T-helper 2 cell treated with Interferon-gamma antibody and Interleukin-4, amounts not matched to agents 100 ng/mL and 5 ng/mL, for 36 hours (primary cell): ENCODE measurements at regions not wholly inside any gene's neighbourhood (a gene's known extent, or its start where the extent isn't known, plus 50 kb on each side); places are given as distances from the start of the nearest gene placed in this dataset.

ENCODE experiments used
- intact Hi-C: fragments of 100-400 bp; cut with micrococcal nuclease; formaldehyde crosslinking; loops from one replicate; pipeline ENCODE4 v1.15.1; 2023

GRCh38 chr5:69043655-69043996 is 50.2 kb upstream of the SLC30A5 start:
- intact Hi-C loops, result loop anchor here (1.0 to 2.0 kb wide), 2 partner anchors 50 to 123 kb away; partner anchors contain the start of gene CCNB1
